ENCODE measurements at regions not wholly inside any gene's neighbourhood (a gene's known extent, or its start where the extent isn't known, plus 50 kb on each side); places are given as distances from the start of the nearest gene placed in this dataset.

DNA sequence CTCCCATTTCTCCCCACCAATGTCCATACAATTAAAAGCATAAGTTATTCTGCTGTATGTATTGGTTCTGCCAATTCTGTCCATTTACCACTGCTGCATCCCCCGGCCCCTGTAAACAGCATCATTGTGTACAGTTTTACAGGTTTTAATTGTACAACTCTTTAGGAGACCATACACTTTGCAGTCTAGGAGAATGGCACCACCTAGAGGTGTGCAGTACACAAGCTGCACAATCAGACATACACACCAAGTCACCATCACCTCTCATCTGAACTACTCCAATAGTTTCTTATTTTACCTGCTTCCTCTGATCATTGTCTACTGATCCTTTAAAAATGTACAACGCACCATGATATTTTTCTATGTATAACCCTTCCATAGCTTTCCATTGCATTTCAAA, 855.9 kb upstream of the KLHL1 start:
- no peak overlapping the region for H3K4me2 ChIP-seq (ENCODE audit: low read depth, low read length, poor library complexity, severe bottlenecking)
- H3K27ac ChIP-seq (ENCODE audit: low read length), result no peak overlapping the region
- H2AFZ ChIP-seq (ENCODE audit: low read length), result no peak overlapping the region
- no peaks in the 10 kb centered on the region for H3K27me3 ChIP-seq (ENCODE audit: low read length)
- H3K79me2 ChIP-seq (ENCODE audit: low read length), result no peaks in the 10 kb centered on the region
- H3K36me3 ChIP-seq (ENCODE audit: insufficient read depth, low read length), result no peaks in the 10 kb centered on the region
- DNase-seq, result peak; percentile 44
- H3K4me3 ChIP-seq (ENCODE audit: low read length), result no peak overlapping the region
- no peaks in the 10 kb centered on the region for H3K4me1 ChIP-seq (ENCODE audit: low read length)
- no peak overlapping the region for H3K9ac ChIP-seq (ENCODE audit: low read length)
- no peaks in the 10 kb centered on the region for H4K20me1 ChIP-seq (ENCODE audit: insufficient read depth, low read depth, low read length)
- no peaks in the 10 kb centered on the region for H3K9me2 ChIP-seq (replicated peaks; ENCODE audit: insufficient read depth, low read length)
- no peaks in the 10 kb centered on the region; the same call in 1 of the 2 replicates for H3K9me3 ChIP-seq (ENCODE audit: low read length)

DNA sequence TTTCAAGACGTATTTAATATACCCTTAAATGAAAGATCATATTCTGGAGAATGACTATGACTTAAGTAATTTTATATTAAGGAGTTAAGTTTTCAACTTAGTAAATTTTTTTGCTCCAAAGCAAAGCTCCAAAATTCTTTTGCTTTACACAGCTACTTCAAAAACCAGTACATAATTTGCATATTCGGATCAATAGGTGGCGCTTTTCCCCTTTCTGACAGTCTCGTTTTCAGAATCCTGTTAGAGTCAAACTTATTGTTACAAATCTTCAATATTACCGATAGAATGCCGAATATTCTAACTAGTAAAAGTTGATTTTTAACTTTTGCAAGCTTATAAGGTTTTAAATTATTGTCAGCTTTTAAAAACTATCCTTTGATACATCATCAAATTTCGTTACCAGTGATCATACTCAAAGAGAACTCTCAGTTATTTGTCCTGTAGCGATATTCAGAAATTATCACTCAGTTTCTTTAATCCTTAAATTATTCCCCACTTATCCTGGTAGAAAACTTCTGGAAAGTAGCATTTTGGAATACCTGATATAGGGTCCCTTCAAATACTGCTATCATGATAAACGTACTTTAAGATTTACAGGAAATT, 852.7 kb upstream of the KLHL1 start:
- H3K27ac ChIP-seq (ENCODE audit: low read length), result no peak overlapping the region
- no peaks in the 10 kb centered on the region for H3K79me2 ChIP-seq (ENCODE audit: low read length)
- H3K9ac ChIP-seq (ENCODE audit: low read length), result no peak overlapping the region
- H3K9me3 ChIP-seq (ENCODE audit: low read length), result no peaks in the 10 kb centered on the region; the same call in 1 of the 2 replicates
- no peak overlapping the region for H2AFZ ChIP-seq (ENCODE audit: low read length)
- no peaks in the 10 kb centered on the region for H3K36me3 ChIP-seq (ENCODE audit: insufficient read depth, low read length)
- H3K4me1 ChIP-seq (ENCODE audit: low read length), result no peaks in the 10 kb centered on the region
- no peaks in the 10 kb centered on the region for H4K20me1 ChIP-seq (ENCODE audit: insufficient read depth, low read depth, low read length)
- H3K27me3 ChIP-seq (ENCODE audit: low read length), result no peaks in the 10 kb centered on the region
- no peak for DNase-seq
- H3K9me2 ChIP-seq (replicated peaks; ENCODE audit: insufficient read depth, low read length), result no peaks in the 10 kb centered on the region
- no peak overlapping the region for H3K4me3 ChIP-seq (ENCODE audit: low read length)
- no peak overlapping the region for H3K4me2 ChIP-seq (ENCODE audit: low read depth, low read length, poor library complexity, severe bottlenecking)

DNA sequence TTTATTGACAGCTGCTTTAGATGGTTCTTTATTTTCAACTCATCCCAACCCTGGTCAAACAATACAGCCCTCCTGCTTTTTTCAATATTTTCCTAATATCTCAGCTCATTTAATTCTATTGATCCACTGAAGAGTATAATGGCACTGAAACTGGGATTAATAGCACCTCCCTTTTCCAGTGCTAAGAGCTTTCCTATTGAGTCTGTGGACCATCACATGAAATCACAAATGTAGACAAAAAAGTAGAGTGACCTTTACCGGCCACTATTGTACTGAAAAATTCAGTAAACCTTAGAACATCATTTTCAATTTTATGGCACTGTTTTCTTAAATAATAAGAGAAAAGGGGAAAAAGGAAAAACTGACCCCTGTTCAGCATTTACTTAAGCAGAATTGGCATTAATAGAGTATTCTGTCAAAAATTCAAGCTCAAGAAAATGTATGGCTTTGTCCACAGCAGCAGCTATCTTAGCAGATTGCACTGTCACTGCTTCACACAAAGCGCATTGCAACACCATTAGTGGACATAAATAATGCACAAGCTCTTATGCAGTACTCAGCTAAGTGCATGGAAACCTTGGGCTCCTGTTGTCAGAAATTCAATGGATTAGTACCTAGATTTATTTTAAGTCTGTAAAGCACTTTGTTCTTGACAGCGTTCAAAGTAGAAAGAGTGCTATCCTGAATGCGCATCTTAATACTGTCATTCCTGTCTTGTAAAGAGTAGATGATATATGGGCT, 851.0 kb upstream of the KLHL1 start:
- Histone ChIP-seq H3K9me2 (replicated peaks; ENCODE audit: insufficient read depth, low read length) (no peaks in the 10 kb centered on the region), H3K27me3 (ENCODE audit: low read length) (no peaks in the 10 kb centered on the region), H3K4me3 (ENCODE audit: low read length) (no peak overlapping the region), H2AFZ (ENCODE audit: low read length) (no peak overlapping the region), H3K4me2 (ENCODE audit: low read depth, low read length, poor library complexity, severe bottlenecking) (no peak overlapping the region), H3K79me2 (ENCODE audit: low read length) (no peaks in the 10 kb centered on the region), H3K36me3 (ENCODE audit: insufficient read depth, low read length) (no peaks in the 10 kb centered on the region), H4K20me1 (ENCODE audit: insufficient read depth, low read depth, low read length) (no peaks in the 10 kb centered on the region), H3K9me3 (ENCODE audit: low read length) (no peaks in the 10 kb centered on the region; the same call in 1 of the 2 replicates), H3K27ac (ENCODE audit: low read length) (no peak overlapping the region), H3K9ac (ENCODE audit: low read length) (no peak overlapping the region), H3K4me1 (ENCODE audit: low read length) (no peaks in the 10 kb centered on the region)
- DNase-seq, result no peak

DNA sequence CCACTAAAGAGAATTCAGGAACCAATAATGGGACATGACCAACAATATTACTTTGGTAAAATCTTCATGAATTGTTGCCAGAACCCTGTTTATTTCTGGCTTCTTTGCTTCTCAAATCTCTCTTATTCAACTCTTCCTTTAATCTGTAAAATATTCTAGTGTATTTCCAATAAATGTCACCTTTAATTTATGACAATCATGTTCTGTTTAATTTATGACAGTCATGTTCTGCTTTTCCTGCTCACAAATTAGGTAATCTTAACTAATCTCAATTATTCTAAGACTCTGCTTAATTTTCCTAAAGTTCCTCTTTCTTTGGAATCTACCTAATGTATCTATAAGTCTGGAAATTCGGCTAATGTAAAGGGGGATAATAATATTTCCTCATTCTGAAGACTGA, 847.6 kb upstream of the KLHL1 start:
- Histone ChIP-seq H3K4me1 (ENCODE audit: low read length) (no peaks in the 10 kb centered on the region), H3K27me3 (ENCODE audit: low read length) (no peaks in the 10 kb centered on the region), H3K27ac (ENCODE audit: low read length) (no peak overlapping the region), H3K9ac (ENCODE audit: low read length) (no peak overlapping the region), H3K4me3 (ENCODE audit: low read length) (no peak overlapping the region), H2AFZ (ENCODE audit: low read length) (no peak overlapping the region), H4K20me1 (ENCODE audit: insufficient read depth, low read depth, low read length) (no peaks in the 10 kb centered on the region), H3K4me2 (ENCODE audit: low read depth, low read length, poor library complexity, severe bottlenecking) (no peak overlapping the region), H3K36me3 (ENCODE audit: insufficient read depth, low read length) (no peaks in the 10 kb centered on the region), H3K9me2 (replicated peaks; ENCODE audit: insufficient read depth, low read length) (no peaks in the 10 kb centered on the region), H3K9me3 (ENCODE audit: low read length) (peaks cover 7% of the 10 kb centered on the region; the same call in 1 of the 2 replicates), H3K79me2 (ENCODE audit: low read length) (no peaks in the 10 kb centered on the region)
- DNase-seq, result no peak

DNA sequence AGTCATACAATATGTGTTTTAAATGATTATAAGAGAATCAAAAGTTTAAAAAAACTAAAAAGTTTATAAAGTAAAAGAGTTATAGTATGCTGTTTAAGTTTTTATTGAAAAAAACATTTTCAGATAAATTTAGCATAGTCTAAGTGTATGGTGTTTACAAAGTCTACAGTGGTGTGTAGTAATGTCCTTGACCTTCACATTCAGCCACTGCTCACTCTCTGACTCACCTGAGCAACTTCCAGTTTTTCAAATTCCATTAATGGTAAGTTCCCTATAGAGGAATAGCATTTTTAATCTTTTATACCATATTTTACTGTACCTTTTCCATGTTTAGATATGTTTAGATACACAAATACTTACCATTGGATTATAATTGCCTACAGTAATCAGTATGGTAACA, 842.4 kb upstream of the KLHL1 start:
- H2AFZ ChIP-seq (ENCODE audit: low read length), result no peak overlapping the region
- peaks cover 3% of the 10 kb centered on the region; the same call in 1 of the 2 replicates for H3K4me1 ChIP-seq (ENCODE audit: low read length)
- H3K9me2 ChIP-seq (replicated peaks; ENCODE audit: insufficient read depth, low read length), result no peaks in the 10 kb centered on the region
- H3K27ac ChIP-seq (ENCODE audit: low read length), result no peak overlapping the region
- no peak overlapping the region for H3K4me3 ChIP-seq (ENCODE audit: low read length)
- peaks cover 10% of the 10 kb centered on the region; the same call in 1 of the 2 replicates for H3K9me3 ChIP-seq (ENCODE audit: low read length)
- no peaks in the 10 kb centered on the region for H3K79me2 ChIP-seq (ENCODE audit: low read length)
- no peaks in the 10 kb centered on the region for H3K27me3 ChIP-seq (ENCODE audit: low read length)
- H4K20me1 ChIP-seq (ENCODE audit: insufficient read depth, low read depth, low read length), result no peaks in the 10 kb centered on the region
- no peaks in the 10 kb centered on the region for H3K36me3 ChIP-seq (ENCODE audit: insufficient read depth, low read length)
- no peak for DNase-seq
- H3K9ac ChIP-seq (ENCODE audit: low read length), result no peak overlapping the region
- no peak overlapping the region for H3K4me2 ChIP-seq (ENCODE audit: low read depth, low read length, poor library complexity, severe bottlenecking)

DNA sequence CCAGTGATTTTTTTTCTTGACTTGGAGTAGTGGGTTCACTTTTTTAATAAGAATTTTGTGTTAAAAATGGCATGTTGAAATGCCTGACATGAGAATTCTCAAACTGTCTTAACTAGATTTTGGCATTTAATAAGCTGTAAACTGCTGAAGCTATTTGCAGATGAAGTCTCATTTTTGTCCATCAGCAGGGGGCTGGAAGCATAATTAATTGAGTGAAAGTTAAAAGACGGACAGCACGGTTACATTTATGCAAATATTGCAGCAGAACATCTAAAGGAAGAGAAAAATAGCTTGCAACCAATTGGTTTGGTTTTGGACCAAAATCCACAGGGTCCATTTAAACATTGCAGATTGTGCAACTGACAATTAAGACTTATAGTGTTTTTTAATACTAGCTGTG, 837.3 kb upstream of the KLHL1 start:
- H3K9ac ChIP-seq (ENCODE audit: low read length), result no peak overlapping the region
- no peaks in the 10 kb centered on the region for H3K79me2 ChIP-seq (ENCODE audit: low read length)
- no peaks in the 10 kb centered on the region for H3K9me2 ChIP-seq (replicated peaks; ENCODE audit: insufficient read depth, low read length)
- H3K4me3 ChIP-seq (ENCODE audit: low read length), result no peak overlapping the region
- H3K27ac ChIP-seq (ENCODE audit: low read length), result peak overlapping the region; percentile 46; the same call in 1 of the 2 replicates
- no peak overlapping the region for H3K4me2 ChIP-seq (ENCODE audit: low read depth, low read length, poor library complexity, severe bottlenecking)
- H3K9me3 ChIP-seq (ENCODE audit: low read length), result peaks cover 8% of the 10 kb centered on the region
- H3K27me3 ChIP-seq (ENCODE audit: low read length), result no peaks in the 10 kb centered on the region
- H4K20me1 ChIP-seq (ENCODE audit: insufficient read depth, low read depth, low read length), result no peaks in the 10 kb centered on the region
- H3K36me3 ChIP-seq (ENCODE audit: insufficient read depth, low read length), result no peaks in the 10 kb centered on the region
- peaks cover 7% of the 10 kb centered on the region; the same call in 1 of the 2 replicates for H3K4me1 ChIP-seq (ENCODE audit: low read length)
- H2AFZ ChIP-seq (ENCODE audit: low read length), result no peak overlapping the region
- no peak for DNase-seq

DNA sequence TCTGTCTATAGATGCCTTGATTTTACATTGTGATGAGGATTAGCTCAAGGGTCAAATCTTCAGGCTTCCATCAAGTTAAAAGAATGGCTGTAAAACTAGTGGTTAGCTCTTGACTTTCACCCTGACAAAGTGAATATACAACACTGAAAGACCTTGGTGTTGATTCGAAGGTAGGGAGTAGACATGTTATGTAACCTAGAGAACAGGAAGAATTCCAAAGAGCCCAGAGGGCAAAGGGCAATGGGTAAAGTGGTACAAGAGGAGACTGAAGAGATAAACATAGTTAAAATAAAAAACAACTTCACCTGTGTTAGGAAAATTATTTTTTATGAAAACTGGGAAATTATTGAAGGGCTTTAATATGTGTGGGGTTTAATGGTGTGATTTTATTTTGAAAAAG, 833.2 kb upstream of the KLHL1 start:
- H3K27me3 ChIP-seq (ENCODE audit: low read length), result no peaks in the 10 kb centered on the region
- no peak overlapping the region for H2AFZ ChIP-seq (ENCODE audit: low read length)
- H3K9me3 ChIP-seq (ENCODE audit: low read length), result peaks cover 12% of the 10 kb centered on the region
- no peaks in the 10 kb centered on the region for H3K9me2 ChIP-seq (replicated peaks; ENCODE audit: insufficient read depth, low read length)
- DNase-seq, result no peak
- peaks cover 7% of the 10 kb centered on the region; the same call in 1 of the 2 replicates for H3K4me1 ChIP-seq (ENCODE audit: low read length)
- H3K36me3 ChIP-seq (ENCODE audit: insufficient read depth, low read length), result no peaks in the 10 kb centered on the region
- H3K27ac ChIP-seq (ENCODE audit: low read length), result no peak overlapping the region
- H3K9ac ChIP-seq (ENCODE audit: low read length), result no peak overlapping the region
- H3K79me2 ChIP-seq (ENCODE audit: low read length), result no peaks in the 10 kb centered on the region
- no peak overlapping the region for H3K4me2 ChIP-seq (ENCODE audit: low read depth, low read length, poor library complexity, severe bottlenecking)
- no peaks in the 10 kb centered on the region for H4K20me1 ChIP-seq (ENCODE audit: insufficient read depth, low read depth, low read length)
- H3K4me3 ChIP-seq (ENCODE audit: low read length), result no peak overlapping the region

DNA sequence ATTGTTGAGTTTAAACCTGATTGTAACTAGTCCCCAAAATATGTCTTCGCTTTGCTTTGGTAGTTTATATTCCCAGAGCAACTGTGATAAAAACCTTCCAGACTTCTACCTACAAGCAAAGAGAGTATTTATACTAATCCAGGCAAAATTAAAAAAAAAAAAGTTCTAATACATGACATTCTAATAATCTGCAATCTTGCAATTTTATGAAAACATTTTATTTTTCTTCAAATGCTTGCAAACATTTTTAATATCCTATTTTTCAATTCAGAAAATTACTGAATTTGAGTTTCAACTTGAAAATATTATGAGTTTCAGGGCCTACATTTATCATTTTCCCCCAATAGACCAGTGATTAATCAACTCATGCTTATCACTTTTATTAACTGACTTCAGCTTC, 830.2 kb upstream of the KLHL1 start:
- peaks cover 23% of the 10 kb centered on the region for H3K9me3 ChIP-seq (ENCODE audit: low read length)
- H3K4me2 ChIP-seq (ENCODE audit: low read depth, low read length, poor library complexity, severe bottlenecking), result no peak overlapping the region
- H3K4me1 ChIP-seq (ENCODE audit: low read length), result no peaks in the 10 kb centered on the region
- H3K9ac ChIP-seq (ENCODE audit: low read length), result no peak overlapping the region
- H3K4me3 ChIP-seq (ENCODE audit: low read length), result no peak overlapping the region
- no peak overlapping the region for H2AFZ ChIP-seq (ENCODE audit: low read length)
- no peak overlapping the region for H3K27ac ChIP-seq (ENCODE audit: low read length)
- no peaks in the 10 kb centered on the region for H3K79me2 ChIP-seq (ENCODE audit: low read length)
- DNase-seq, result no peak
- no peaks in the 10 kb centered on the region for H3K36me3 ChIP-seq (ENCODE audit: insufficient read depth, low read length)
- H4K20me1 ChIP-seq (ENCODE audit: insufficient read depth, low read depth, low read length), result no peaks in the 10 kb centered on the region
- no peaks in the 10 kb centered on the region for H3K27me3 ChIP-seq (ENCODE audit: low read length)
- H3K9me2 ChIP-seq (replicated peaks; ENCODE audit: insufficient read depth, low read length), result no peaks in the 10 kb centered on the region

Data from Karpas-422 (cell line).